Activated CD8-positive, alpha-beta T cell treated with anti-CD3 and anti-CD28 coated beads for 36 hours (primary cell): ENCODE measurements at regions not wholly inside any gene's neighbourhood (a gene's known extent, or its start where the extent isn't known, plus 50 kb on each side); places are given as distances from the start of the nearest gene placed in this dataset.

ENCODE experiments used
- ATAC-seq: fragments of 200-7000 bp; cut with Tn5 transposase; one replicate; pipeline ENCODE4 v1.10.0; 2021; ENCODE audit warnings: mild to moderate bottlenecking, moderate library complexity
- CTCF ChIA-PET: fragments of 350-600 bp; sonication (Branson Sonifier 250); formaldehyde crosslinking; loops from one replicate; lab custom pipeline; 2021; ENCODE audit warnings: antibody characterized with exemption; lab: Charles Lee
- POLR2A ChIA-PET: fragments of 350-600 bp; sonication (Branson Sonifier 250); formaldehyde crosslinking; loops from one replicate; lab custom pipeline; 2021; ENCODE audit warnings: antibody characterized with exemption; lab: Charles Lee
- DNase-seq: peaks from one replicate; pipeline ENCODE4 v3.0.0-alpha.2; 2020
- H3K27ac Mint-ChIP-seq: one replicate; pipeline ENCODE4 v1.8.0; 2021; ENCODE audit warnings: mild to moderate bottlenecking, mixed read lengths
- H3K27me3 Mint-ChIP-seq: one replicate; pipeline ENCODE4 v1.8.0; 2021; ENCODE audit warnings: mixed read lengths
- H3K36me3 Mint-ChIP-seq: one replicate; pipeline ENCODE4 v1.8.0; 2021; ENCODE audit warnings: low read depth, mixed read lengths
- H3K4me1 Mint-ChIP-seq: one replicate; pipeline ENCODE4 v1.8.0; 2021; ENCODE audit warnings: low read depth, mixed read lengths
- H3K4me3 Mint-ChIP-seq: one replicate; pipeline ENCODE4 v1.8.0; 2021; ENCODE audit warnings: mild to moderate bottlenecking, moderate library complexity, mixed read lengths
- H3K9me3 Mint-ChIP-seq: one replicate; pipeline ENCODE4 v1.8.0; 2021; ENCODE audit warnings: mixed read lengths
- intact Hi-C: fragments of 100-400 bp; cut with micrococcal nuclease; formaldehyde crosslinking; loops from one replicate; pipeline ENCODE4 v1.10.0; 2022
- TF ChIP-seq, protein P1 (sequence below): fragments of 200-600 bp; IDR thresholded peaks from one replicate; pipeline ENCODE4 v1.8.0; 2022; ENCODE audit warnings: antibody characterized with exemption, mild to moderate bottlenecking

DNA sequence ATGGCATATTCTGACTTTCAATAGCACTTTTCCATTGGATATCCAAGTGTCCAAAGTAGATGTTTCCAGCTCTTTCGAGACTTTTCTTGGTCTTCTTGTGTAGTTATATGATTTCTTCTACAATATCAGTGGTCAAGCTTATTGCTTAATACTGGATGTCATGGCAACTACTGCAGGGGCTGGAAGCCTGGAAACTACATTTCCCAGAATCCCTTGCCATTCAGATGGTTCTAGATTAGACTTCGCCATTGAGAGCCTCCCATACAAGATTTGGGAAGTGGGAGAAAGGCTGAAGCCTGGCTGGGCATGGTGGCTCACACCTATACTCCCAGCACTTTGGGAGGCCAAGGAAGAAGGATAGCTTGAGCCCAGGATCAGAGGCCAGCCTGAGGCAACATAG lies 153.6 kb downstream of the C16orf95 start:
- no peak for DNase-seq
- peaks cover 2% of the 10 kb centered on the region for H3K27me3 Mint-ChIP-seq
- no peak overlapping the region for H3K4me3 Mint-ChIP-seq
- peaks cover 4% of the 10 kb centered on the region for H3K4me1 Mint-ChIP-seq
- TF ChIP-seq, protein P1, sequence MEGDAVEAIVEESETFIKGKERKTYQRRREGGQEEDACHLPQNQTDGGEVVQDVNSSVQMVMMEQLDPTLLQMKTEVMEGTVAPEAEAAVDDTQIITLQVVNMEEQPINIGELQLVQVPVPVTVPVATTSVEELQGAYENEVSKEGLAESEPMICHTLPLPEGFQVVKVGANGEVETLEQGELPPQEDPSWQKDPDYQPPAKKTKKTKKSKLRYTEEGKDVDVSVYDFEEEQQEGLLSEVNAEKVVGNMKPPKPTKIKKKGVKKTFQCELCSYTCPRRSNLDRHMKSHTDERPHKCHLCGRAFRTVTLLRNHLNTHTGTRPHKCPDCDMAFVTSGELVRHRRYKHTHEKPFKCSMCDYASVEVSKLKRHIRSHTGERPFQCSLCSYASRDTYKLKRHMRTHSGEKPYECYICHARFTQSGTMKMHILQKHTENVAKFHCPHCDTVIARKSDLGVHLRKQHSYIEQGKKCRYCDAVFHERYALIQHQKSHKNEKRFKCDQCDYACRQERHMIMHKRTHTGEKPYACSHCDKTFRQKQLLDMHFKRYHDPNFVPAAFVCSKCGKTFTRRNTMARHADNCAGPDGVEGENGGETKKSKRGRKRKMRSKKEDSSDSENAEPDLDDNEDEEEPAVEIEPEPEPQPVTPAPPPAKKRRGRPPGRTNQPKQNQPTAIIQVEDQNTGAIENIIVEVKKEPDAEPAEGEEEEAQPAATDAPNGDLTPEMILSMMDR, result no peak
- ATAC-seq, result peak; percentile 48
- no peaks in the 10 kb centered on the region for H3K36me3 Mint-ChIP-seq
- ChIA-PET POLR2A (interaction anchor here (0.6 kb wide), 1 partner anchor 23 kb away, joined by 3 read pairs; no protein-coding TSS in a partner anchor), CTCF (interaction anchor here (0.9 kb wide), 1 partner anchor 134 kb away, joined by 3 read pairs; no protein-coding TSS in a partner anchor)
- peaks cover 6% of the 10 kb centered on the region for H3K9me3 Mint-ChIP-seq
- H3K27ac Mint-ChIP-seq, result no peak overlapping the region
- intact Hi-C loops, result no loop called here

DNA sequence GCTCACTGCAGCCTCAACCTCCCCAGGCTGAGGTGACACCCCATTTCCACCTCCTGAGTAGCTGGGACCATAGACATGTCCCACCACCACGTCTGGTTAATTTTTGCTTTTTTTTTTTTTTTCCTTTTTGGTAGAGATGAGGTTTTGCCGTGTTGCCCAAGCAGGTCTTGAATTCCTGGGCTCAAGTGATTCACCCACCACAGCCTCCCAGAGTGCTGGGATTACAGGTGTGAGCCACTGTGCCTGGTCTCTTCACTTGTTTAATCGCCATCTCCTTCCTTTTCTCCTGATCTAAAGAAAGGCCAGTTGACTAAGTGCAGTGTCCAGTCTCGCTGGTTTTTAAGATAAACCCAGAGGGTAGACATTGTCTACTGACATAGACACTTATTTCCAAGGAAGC lies 152.0 kb downstream of the C16orf95 start:
- POLR2A ChIA-PET, result no interaction called here
- intact Hi-C loops, result no loop called here
- H3K9me3 Mint-ChIP-seq, result peaks cover 6% of the 10 kb centered on the region
- DNase-seq, result no peak
- no peak overlapping the region for H3K4me3 Mint-ChIP-seq
- ATAC-seq, result no peak
- CTCF ChIA-PET, result no interaction called here
- H3K27ac Mint-ChIP-seq, result no peak overlapping the region
- H3K36me3 Mint-ChIP-seq, result no peaks in the 10 kb centered on the region
- peaks cover 2% of the 10 kb centered on the region for H3K27me3 Mint-ChIP-seq
- TF ChIP-seq, protein P1, result no peak
- H3K4me1 Mint-ChIP-seq, result peaks cover 4% of the 10 kb centered on the region

- ChIA-PET CTCF (interaction anchor here (0.7 kb wide), 1 partner anchor 24 kb away, joined by 3 read pairs; no protein-coding TSS in a partner anchor), POLR2A (no interaction called here)
- H3K36me3 Mint-ChIP-seq, result no peaks in the 10 kb centered on the region
- ATAC-seq, result no peak
- H3K9me3 Mint-ChIP-seq, result peaks cover 6% of the 10 kb centered on the region
- peaks cover 4% of the 10 kb centered on the region for H3K4me1 Mint-ChIP-seq
- H3K4me3 Mint-ChIP-seq, result no peak overlapping the region
- TF ChIP-seq, protein P1, result no peak
- no peak for DNase-seq
- H3K27me3 Mint-ChIP-seq, result peaks cover 2% of the 10 kb centered on the region
- intact Hi-C loops, result no loop called here
- H3K27ac Mint-ChIP-seq, result no peak overlapping the region
Measured at GRCh38 chr16:87165885-87166284, 151.3 kb downstream of the C16orf95 start.

DNA sequence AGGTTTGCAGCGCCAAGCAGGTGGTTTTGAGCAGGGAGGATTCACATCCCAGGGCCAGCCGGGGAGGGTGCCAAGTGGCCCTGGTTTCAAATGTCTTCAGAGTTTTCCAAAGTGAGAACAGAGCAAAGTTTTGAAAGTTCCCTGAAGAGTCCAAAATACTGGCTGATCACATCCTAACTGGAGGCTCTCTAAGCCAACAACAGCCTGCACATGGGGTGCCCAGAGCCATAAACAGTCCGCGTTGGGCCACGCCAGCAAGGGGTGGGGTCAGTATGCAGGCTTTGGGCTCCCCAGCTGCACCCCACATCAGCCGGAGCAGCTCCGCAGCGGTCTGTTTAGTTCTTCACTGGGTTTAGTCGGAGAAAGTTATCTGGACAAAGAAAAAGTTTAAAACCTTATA lies 150.9 kb downstream of the C16orf95 start:
- ATAC-seq (no peak), DNase-seq (no peak)
- intact Hi-C loops, result no loop called here
- peaks cover 6% of the 10 kb centered on the region for H3K9me3 Mint-ChIP-seq
- no peaks in the 10 kb centered on the region for H3K36me3 Mint-ChIP-seq
- peaks cover 2% of the 10 kb centered on the region for H3K27me3 Mint-ChIP-seq
- H3K4me1 Mint-ChIP-seq, result peaks cover under 1% of the 10 kb centered on the region
- ChIA-PET POLR2A (no interaction called here), CTCF (interaction anchor here (0.7 kb wide), 1 partner anchor 24 kb away, joined by 3 read pairs; no protein-coding TSS in a partner anchor)
- no peak overlapping the region for H3K27ac Mint-ChIP-seq
- H3K4me3 Mint-ChIP-seq, result no peak overlapping the region
- TF ChIP-seq, protein P1, result no peak

DNA sequence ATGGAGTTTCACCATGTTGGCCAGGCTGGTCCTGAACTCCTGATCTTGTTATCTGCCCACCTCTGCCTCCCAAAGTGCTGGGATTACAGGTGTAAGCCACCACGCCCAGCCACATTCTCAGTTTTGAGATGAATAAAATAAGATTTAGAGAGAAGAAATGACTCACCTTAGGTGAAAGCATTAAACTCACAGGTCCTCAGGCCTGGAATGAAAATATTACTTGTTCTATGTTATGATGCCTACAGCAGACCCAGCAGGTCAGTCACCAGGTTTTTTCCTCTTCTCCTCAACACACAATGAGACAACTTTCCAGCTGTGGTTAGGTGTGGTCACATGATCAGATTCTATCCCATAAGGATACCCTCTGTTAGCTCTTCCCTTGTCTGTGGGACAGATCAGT lies 150.3 kb downstream of the C16orf95 start:
- Mint-ChIP-seq H3K27ac (no peak overlapping the region), H3K4me3 (no peak overlapping the region), H3K4me1 (no peaks in the 10 kb centered on the region), H3K9me3 (peaks cover 6% of the 10 kb centered on the region), H3K27me3 (peaks cover 2% of the 10 kb centered on the region), H3K36me3 (no peaks in the 10 kb centered on the region)
- CTCF ChIA-PET, result no interaction called here
- ATAC-seq (no peak), DNase-seq (no peak)
- POLR2A ChIA-PET, result no interaction called here
- intact Hi-C loops, result no loop called here
- TF ChIP-seq, protein P1, result no peak
